A673 (cell line): ENCODE measurements at regions not wholly inside any gene's neighbourhood (a gene's known extent, or its start where the extent isn't known, plus 50 kb on each side); places are given as distances from the start of the nearest gene placed in this dataset.

Experiments
- CTCF ChIP-seq: fragments of 300-800, 200-600 bp; sonication (generic); conservative IDR thresholded peaks from 2 replicates; pipeline ENCODE4 v1.5.1; 2017; ENCODE audit warnings: low read depth, mild to moderate bottlenecking, antibody characterized with exemption, low read length, moderate library complexity, mixed read lengths
- EZH2 ChIP-seq: fragments of 200-600 bp; sonication (generic); IDR thresholded peaks from 2 replicates; pipeline ENCODE4 v1.6.1; 2017; ENCODE audit warnings: borderline replicate concordance, low read depth, mild to moderate bottlenecking, mixed read lengths, antibody characterized with exemption, low read length; ENCODE audit not compliant: poor library complexity, severe bottlenecking

- TF ChIP-seq CTCF (no peak), EZH2 (no peak)
Measured at GRCh38 chr12:70033310-70033709, 208.3 kb downstream of the MYRFL start.
